NOMO-1 treated with dmso at 0.1 percent for 144 hours (cell line): ENCODE measurements at regions not wholly inside any gene's neighbourhood (a gene's known extent, or its start where the extent isn't known, plus 50 kb on each side); places are given as distances from the start of the nearest gene placed in this dataset.
"Not testable (repeated sequence)": the region's sequence is repeated elsewhere in the genome, so short reads cannot be mapped to it uniquely, and the experiment has no call there.

Source experiments
- DNase-seq: peaks from one replicate; lab custom pipeline; 2025; ENCODE audit not compliant: unreplicated experiment; lab: John Stamatoyannopoulos, UW

DNA sequence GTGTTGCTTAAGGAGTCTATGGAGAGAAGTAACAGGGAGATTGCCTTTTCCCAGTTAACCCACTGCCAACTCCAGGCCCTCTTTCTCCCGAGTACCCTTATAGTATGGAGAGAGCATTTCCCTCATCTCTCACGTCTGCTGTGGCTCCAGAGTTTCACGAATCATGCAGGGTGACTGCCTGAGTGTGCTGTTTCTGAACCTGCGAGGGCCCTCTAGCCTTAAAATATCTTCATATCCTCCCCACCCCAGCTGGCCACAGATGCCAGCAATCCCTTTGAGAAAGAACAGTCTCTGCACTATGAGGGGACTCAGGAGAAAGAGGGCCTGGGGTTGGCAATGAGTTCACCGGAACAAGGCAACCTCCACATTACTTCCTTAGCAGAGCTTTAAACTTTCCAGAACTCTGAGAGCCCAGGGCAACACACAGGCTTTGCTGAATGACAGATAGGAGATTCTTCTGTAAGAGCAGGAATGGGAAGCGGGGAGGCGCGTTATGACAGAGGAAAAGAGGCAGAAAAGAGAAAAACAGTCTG is 81.6 kb upstream of the ANKH start:
- no peak for DNase-seq

- DNase-seq: no peak
These were observed 76.8 kb upstream of the ANKH start for GRCh38 chr5:14948383-14948782.

GRCh38 chr5:14946815-14947620 is 75.4 kb upstream of the ANKH start:
- DNase-seq: peak; percentile 49

DNA sequence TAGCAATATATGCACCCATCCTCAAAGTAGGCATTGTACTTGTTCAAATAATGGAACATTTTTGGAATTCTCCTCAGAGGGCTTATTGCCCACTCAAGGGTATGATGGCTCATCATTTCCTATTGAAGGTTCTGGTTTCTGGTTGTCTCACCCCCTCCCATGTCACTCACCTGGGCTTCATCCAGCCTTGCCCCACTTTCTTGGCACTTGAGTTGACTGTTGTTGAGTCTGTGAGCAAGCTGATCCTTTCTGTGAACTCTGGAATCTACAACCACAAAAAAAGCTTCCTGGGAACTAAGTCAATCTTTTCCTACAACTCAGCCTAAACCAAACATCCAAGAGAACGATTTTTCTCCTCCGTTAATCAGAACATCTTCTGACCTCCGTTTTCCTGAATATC is 73.9 kb upstream of the ANKH start:
- DNase-seq: no peak

DNA sequence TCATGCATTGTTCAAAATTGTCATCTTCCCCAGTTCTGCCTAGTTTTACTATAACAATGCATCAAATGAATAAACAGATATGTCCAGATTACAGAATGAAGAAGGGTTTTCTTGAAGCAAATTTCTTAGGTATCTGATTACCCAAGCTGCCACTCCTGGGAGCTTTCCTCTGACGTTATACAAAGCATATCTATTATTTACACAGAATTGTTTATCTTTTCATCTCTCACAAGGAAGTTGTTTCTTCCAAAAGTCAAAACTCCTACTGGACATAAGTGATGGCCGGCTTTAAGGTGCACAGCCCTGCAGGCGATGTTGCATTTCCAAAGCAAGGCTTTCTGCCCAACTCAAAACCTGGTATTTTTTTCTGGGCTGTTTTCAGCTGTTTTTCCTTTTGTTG is 73.4 kb upstream of the ANKH start:
- no peak for DNase-seq

GRCh38 chr5:14944350-14944739 is 72.8 kb upstream of the ANKH start:
- DNase-seq: no peak

DNA sequence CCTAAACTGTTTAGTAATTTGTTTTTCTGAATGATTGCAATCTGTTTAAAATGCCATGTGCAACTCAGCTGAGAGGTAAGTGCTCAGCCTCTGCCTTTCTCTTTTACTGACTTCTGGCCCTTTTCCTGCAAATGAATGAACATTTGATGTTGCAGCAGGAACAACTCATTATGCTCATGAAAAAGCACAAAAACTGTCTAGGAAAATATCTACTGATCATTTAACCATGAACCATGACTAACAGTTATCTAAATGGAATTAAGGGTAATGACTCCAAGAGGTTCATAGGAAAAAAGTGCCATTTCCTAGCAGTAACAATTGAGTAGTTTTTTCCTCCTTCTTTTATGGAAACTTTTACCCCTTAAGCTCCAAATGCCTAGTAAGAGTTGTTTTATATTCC is 70.6 kb upstream of the ANKH start:
- DNase-seq: no peak

DNA sequence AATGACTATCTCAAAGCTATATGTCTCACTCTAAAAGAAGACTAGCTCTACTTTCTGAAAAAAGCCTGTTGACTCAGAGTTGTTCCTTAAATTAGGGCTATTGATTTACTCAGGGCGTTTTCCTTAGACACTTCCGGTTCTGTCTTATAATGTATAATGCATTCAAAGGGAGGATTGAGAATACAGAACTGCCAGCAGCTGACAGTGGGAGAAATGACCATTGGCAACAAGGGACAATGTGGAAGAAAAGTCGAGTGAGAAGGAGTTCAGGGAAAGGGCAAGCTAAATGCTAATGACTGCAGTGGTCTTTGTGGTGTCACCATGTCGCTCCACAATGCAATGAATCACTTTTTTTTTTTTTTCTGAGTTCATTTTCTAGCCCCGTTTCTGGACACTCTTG is 65.7 kb upstream of the ANKH start:
- peak; percentile 80 for DNase-seq

DNA sequence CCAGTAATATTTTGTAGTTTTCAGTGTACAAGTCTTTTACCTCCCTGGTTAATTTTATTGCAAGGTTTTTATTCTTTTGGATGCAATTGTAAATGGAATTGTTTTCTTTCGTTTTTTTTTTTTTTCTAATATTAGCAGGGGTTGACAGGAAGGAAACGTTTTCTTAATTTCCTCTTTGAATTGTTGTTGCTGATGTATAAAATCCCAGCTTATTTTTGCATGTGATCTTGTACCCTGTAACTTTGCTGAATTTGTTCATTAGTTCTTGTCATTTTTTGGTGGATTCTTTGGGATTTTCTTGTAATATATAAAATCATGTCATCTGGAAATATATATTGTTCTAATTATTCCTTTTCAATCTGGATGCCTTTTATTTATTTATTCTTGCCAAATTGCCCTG is 65.0 kb upstream of the ANKH start:
- no peak for DNase-seq

GRCh38 chr5:14935341-14935740 is 63.8 kb upstream of the ANKH start:
- peak; percentile 23 for DNase-seq

DNA sequence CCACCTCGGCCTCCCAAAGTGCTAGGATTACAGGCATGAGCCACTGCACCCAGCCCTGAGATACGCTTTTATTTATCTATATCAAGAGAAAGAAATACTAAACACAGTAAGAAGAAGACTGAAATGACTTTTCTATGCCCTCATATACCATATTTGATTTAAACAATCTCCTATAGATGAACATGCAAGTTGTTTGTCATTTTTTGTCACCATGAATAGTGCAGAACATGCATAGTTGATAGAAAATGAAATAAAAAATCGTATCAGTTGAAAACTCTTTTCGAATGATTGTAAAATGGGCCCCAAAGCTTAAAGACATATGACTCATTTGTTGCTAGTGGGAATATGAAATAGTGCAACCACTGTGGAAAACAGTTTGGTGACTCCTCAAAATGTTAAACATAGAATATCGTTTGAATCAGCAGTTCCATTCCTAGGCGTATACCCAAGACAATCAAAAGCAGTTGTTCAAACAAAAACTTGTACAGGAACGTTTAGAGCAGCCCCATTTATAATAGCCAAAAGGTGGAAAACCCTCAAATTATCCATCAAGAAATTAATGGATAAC is 61.4 kb upstream of the ANKH start:
- no peak for DNase-seq

- no peak for DNase-seq
These were observed 58.9 kb upstream of the ANKH start for GRCh38 chr5:14930486-14930885.

- DNase-seq: no peak
These were observed 57.9 kb upstream of the ANKH start for GRCh38 chr5:14929293-14930065.

DNA sequence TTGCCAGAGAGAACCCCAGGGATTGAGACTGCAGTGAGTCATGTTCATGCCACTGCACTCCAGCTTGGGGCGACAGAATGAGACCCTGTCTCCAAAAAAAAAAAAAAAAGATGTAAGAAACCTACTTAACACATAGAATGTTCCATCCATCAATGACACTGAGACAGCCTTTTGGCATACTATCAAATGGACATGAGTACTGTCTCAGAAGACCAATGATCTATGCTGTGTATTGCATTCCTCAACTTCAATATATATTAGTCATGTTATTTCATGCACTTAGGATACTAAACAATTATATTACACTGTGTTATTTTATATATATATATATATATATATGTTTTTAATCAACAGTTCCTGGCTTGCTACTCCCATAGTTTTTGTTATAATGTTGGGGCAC is 57.1 kb upstream of the ANKH start:
- no peak for DNase-seq

DNA sequence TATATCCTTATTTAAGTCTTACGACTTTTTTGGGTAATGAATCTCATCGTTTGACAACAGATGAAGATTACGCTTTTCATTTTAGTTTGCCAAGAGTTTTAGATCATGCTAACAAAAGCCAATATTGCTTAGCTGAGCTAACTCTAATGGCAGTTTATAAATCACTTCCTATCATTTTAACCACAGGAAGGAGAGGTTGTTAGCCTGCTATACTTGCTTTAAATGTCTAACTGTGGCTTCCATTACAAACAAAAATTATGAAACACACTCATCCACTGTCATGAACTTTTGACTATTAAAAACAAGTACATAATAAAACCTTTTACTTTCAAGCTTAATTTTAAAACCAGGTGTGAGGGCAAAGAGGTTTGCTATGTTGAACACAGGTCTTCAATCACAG is 53.7 kb upstream of the ANKH start:
- DNase-seq: peak; percentile 58

- DNase-seq: not testable (repeated sequence)
These were observed 51.4 kb upstream of the ANKH start for GRCh38 chr5:14922952-14923351.

- DNase-seq: no peak
These were observed 50.9 kb upstream of the ANKH start for GRCh38 chr5:14922456-14922855.
